ENCODE measurements at regions not wholly inside any gene's neighbourhood (a gene's known extent, or its start where the extent isn't known, plus 50 kb on each side); places are given as distances from the start of the nearest gene placed in this dataset.

- H3K79me2 ChIP-seq (ENCODE audit: control insufficient read depth, insufficient read depth, low read length): no peaks in the 10 kb centered on the region
- intact Hi-C loops (cut with micrococcal nuclease): no loop called here
- BruUV-seq (replicated peaks): no TSS peak
- H3K4me3 ChIP-seq: no peak overlapping the region
- ChIA-PET POLR2A (no interaction called here), CTCF (ENCODE audit: low intra/inter-chr PET ratio) (no interaction called here)
- no peaks in the 10 kb centered on the region for H3K36me3 ChIP-seq (ENCODE audit: control insufficient read depth, insufficient read depth, low read length)
- FAIRE-seq: no peak
- H3K4me1 ChIP-seq (replicated peaks in 1 of 2; ENCODE audit: control insufficient read depth in 2 of 2, insufficient read depth in 2 of 2, low read length in 2 of 2): no peaks in the 10 kb centered on the region; a peak in 1 of 5 replicates
- no peak overlapping the region for H3K9ac ChIP-seq (ENCODE audit: insufficient read depth in 1 of 2, low read depth in 2 of 2, low read length in 2 of 2)
- H3K9me1 ChIP-seq (ENCODE audit: control insufficient read depth, insufficient read depth, low read length): no peaks in the 10 kb centered on the region
- no peaks in the 10 kb centered on the region for H4K20me1 ChIP-seq (replicated peaks; ENCODE audit: control insufficient read depth, insufficient read depth, low read length)
- TF ChIP-seq EWSR1 (IDR thresholded peaks at IDR 0.05; ENCODE audit: borderline replicate concordance, low read depth, partially characterized antibody) (no peak), STAG1 (CRISPR knock-in tag; IDR thresholded peaks at IDR 0.05; ENCODE audit: borderline replicate concordance) (no peak), MXI1 (IDR thresholded peaks at IDR 0.05; ENCODE audit: low read depth, low read length) (no peak), ETV6 (IDR thresholded peaks at IDR 0.05; ENCODE audit: borderline replicate concordance in 1 of 2, low read depth in 2 of 2, low read length in 1 of 2) (no peak), ETV6 (CRISPR knock-in tag; IDR thresholded peaks at IDR 0.05; ENCODE audit: borderline replicate concordance) (no peak), HCFC1 (IDR thresholded peaks at IDR 0.05; ENCODE audit: low read depth, low read length) (no peak), ZNF124 (CRISPR knock-in tag; IDR thresholded peaks at IDR 0.05) (no peak), ZNF347 (CRISPR knock-in tag; IDR thresholded peaks at IDR 0.05; ENCODE audit: low read depth) (no peak), CBFB (CRISPR knock-in tag; IDR thresholded peaks at IDR 0.05) (no peak), CTBP1 (IDR thresholded peaks at IDR 0.05; ENCODE audit: borderline replicate concordance) (no peak), EP300 (IDR thresholded peaks at IDR 0.05; ENCODE audit: low read length) (no peak), ZBTB9 (CRISPR knock-in tag; IDR thresholded peaks at IDR 0.05) (no peak), MCM3 (IDR thresholded peaks at IDR 0.05) (no peak), MAFG (tag; conservative IDR thresholded peaks at IDR 0.05) (no peak), CHCHD3 (CRISPR knock-in tag; IDR thresholded peaks at IDR 0.05) (no peak), BACH1 (tag; IDR thresholded peaks at IDR 0.05) (no peak)
- H2AFZ ChIP-seq (ENCODE audit: low read depth, low read length): peak overlapping the region; percentile 62; the same call in 1 of the 2 replicates
- H3K9me3 ChIP-seq (replicated peaks; ENCODE audit: control insufficient read depth, insufficient read depth, low read depth, low read length): no peaks in the 10 kb centered on the region
- DNase-seq (ENCODE audit: extremely low read depth in 1 of 4, low spot score in 3 of 4): no peak
- H3K4me2 ChIP-seq (ENCODE audit: insufficient read depth, low read length): no peak overlapping the region; the same call in 1 of the 2 replicates
- WGBS (ENCODE audit: insufficient coverage, low coverage, missing lambda C conversion rate): 55% methylated on average over 2 of the region's 3 CpGs
- in situ Hi-C loops (cut with MboI): no loop called here
- no peaks in the 10 kb centered on the region for H3K27me3 ChIP-seq (ENCODE audit: control insufficient read depth in 2 of 2, insufficient read depth in 2 of 2, low read length in 2 of 2)
- H3K27ac ChIP-seq (ENCODE audit: extremely low read depth, low read depth, low read length): no peak overlapping the region
- ATAC-seq: no peak
These were observed 55.8 kb upstream of the ARHGAP5 start for GRCh38 chr14:32021341-32021740.
